ENCODE measurements at regions not wholly inside any gene's neighbourhood (a gene's known extent, or its start where the extent isn't known, plus 50 kb on each side); places are given as distances from the start of the nearest gene placed in this dataset.

DNA sequence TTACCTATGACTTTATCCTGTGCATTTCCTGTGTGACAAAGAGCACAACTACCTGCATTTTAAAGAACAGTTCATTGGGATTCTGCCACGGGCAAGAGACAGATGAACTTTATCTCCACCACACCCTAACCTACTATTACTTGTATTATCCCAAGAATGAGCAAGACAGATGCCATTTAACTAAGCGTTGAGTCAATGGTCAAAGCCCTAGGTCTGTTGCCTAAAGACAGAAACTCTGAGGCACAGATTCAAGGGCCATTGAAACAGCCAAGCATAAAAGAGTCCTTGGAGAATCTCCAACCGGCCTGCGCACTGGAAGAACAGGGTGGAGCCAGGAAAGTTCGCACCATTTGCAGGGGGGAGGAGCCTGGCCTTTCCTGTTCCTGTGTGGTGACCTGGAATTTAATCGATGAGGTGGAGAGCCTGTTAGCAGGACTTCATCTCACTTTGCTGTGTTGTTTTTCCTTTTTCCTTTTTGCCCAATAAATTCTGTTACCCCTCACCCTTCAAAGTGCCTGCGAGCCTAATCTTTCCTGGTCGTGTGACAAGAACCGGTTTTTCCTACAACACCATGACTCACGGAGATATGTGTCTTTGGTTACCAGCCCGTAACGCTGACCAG lies 146.4 kb upstream of the DIAPH2 start:
- WGBS, 2 experiments (ENCODE audit: extremely low coverage in 1 of 2, insufficient coverage in 1 of 2, insufficient read length in 1 of 2, insufficient replicate concordance in 2 of 2, low coverage in 1 of 2, low lambda C conversion rate in 2 of 2, missing lambda C conversion rate in 1 of 2) = 79% methylated on average over 10 of the region's 12 CpGs; no CpG with 5 or more reads in 1 of the 2 experiments

More for the DNA sequence above, 146.4 kb upstream of the DIAPH2 start:
- Histone ChIP-seq H3K14ac (ENCODE audit: insufficient read length) (no peak overlapping the region), H3K4me2 (ENCODE audit: insufficient read depth in 1 of 2, low read depth in 2 of 2, low read length in 2 of 2) (no peak overlapping the region), H3K23me2 (ENCODE audit: low read depth, low read length) (no peaks in the 10 kb centered on the region), H3K27ac (ENCODE audit: low read depth, low read length) (no peak overlapping the region), H2AFZ (ENCODE audit: low read length) (no peak overlapping the region), H2AK5ac (ENCODE audit: low read depth, low read length) (no peak overlapping the region), H2BK12ac (ENCODE audit: low read depth, low read length) (no peak overlapping the region), H2BK15ac (ENCODE audit: low read length) (no peak overlapping the region), H4K91ac (replicated peaks; ENCODE audit: insufficient read length, low read length) (no peak overlapping the region), H4K8ac (ENCODE audit: extremely low read depth, insufficient read depth, low read length) (no peak overlapping the region), H3K36me3 (ENCODE audit: control insufficient read depth in 2 of 4, insufficient read depth in 4 of 4, low read length in 3 of 4) (no peaks in the 10 kb centered on the region), H3K18ac (ENCODE audit: extremely low read depth, low read length) (no peak overlapping the region), H3K4ac (replicated peaks; ENCODE audit: insufficient read length, low read depth, low read length) (no peak overlapping the region), H4K5ac (ENCODE audit: insufficient read length, low read depth, low read length) (no peak overlapping the region), H4K20me1 (replicated peaks in 1 of 2; ENCODE audit: control insufficient read depth in 1 of 2, insufficient read depth in 2 of 2, low read length in 2 of 2) (no peaks in the 10 kb centered on the region), H3K9ac (replicated peaks in 1 of 4; ENCODE audit: extremely low read depth in 1 of 4, low read depth in 3 of 4, low read length in 3 of 4) (no peak overlapping the region), H3K79me2 (ENCODE audit: control insufficient read depth in 1 of 2, insufficient read depth in 2 of 2, low read length in 2 of 2) (no peaks in the 10 kb centered on the region), H3K9me3 (ENCODE audit: insufficient read depth in 2 of 2, low read depth in 1 of 2, low read length in 1 of 2) (no peaks in the 10 kb centered on the region), H2BK20ac (ENCODE audit: low read length) (no peak overlapping the region), H2BK120ac (replicated peaks; ENCODE audit: low read depth, low read length) (no peak overlapping the region), H3K79me1 (ENCODE audit: low read depth, low read length) (no peaks in the 10 kb centered on the region), H3K4me1 (replicated peaks in 1 of 4; ENCODE audit: control insufficient read depth in 3 of 4, insufficient read depth in 4 of 4, low read length in 3 of 4) (no peaks in the 10 kb centered on the region), H2BK5ac (ENCODE audit: low read depth, low read length) (no peak overlapping the region), H3K56ac (replicated peaks; ENCODE audit: insufficient read length, low read depth, low read length) (no peak overlapping the region), H3K27me3 (replicated peaks in 1 of 4; ENCODE audit: control insufficient read depth in 3 of 4, extremely low read depth in 1 of 4, insufficient read depth in 3 of 4, low read length in 3 of 4) (no peaks in the 10 kb centered on the region), H3K4me3 (ENCODE audit: extremely low read depth in 1 of 4, insufficient read depth in 2 of 4, low read depth in 3 of 4, low read length in 4 of 4) (no peak overlapping the region), H3K23ac (ENCODE audit: insufficient read length) (no peak overlapping the region)
- no peak for FAIRE-seq
- ChIA-PET POLR2A (ENCODE audit: partially characterized antibody) (no interaction called here), CTCF (ENCODE audit: partially characterized antibody) (no interaction called here)
- TF ChIP-seq MAFK (IDR thresholded peaks at IDR 0.05; ENCODE audit: low read depth, low read length) = no peak
- TF ChIP-seq TAF7 (optimal IDR thresholded peaks at IDR 0.05; ENCODE audit: borderline replicate concordance, low read depth, low read length) = no peak
- TF ChIP-seq SRF (IDR thresholded peaks at IDR 0.05; ENCODE audit: low read depth, low read length) = no peak
- no peak for TF ChIP-seq POLR2AphosphoS5 (IDR thresholded peaks at IDR 0.05; ENCODE audit: low read depth, low read length)
- no peak for TF ChIP-seq NRF1 (IDR thresholded peaks at IDR 0.05; ENCODE audit: low read depth, low read length)
- no peak for TF ChIP-seq GABPA (IDR thresholded peaks at IDR 0.05; ENCODE audit: borderline replicate concordance, insufficient read depth, low read length)
- TF ChIP-seq EZH2 (IDR thresholded peaks at IDR 0.05; ENCODE audit: low read depth, low read length, severe bottlenecking) = no peak
- TF ChIP-seq ZNF274 (IDR thresholded peaks at IDR 0.05; ENCODE audit: borderline replicate concordance, extremely low read depth, low read length) = no peak
- TF ChIP-seq POLR2A (IDR thresholded peaks at IDR 0.05; ENCODE audit: control extremely low read depth in 1 of 2, low read depth in 2 of 2, low read length in 2 of 2) = no peak
- TF ChIP-seq SP1 (IDR thresholded peaks at IDR 0.05; ENCODE audit: low read depth, low read length) = no peak
- TF ChIP-seq FOSL1 (IDR thresholded peaks at IDR 0.05; ENCODE audit: insufficient read depth, low read depth, low read length) = no peak
- TF ChIP-seq JUN (IDR thresholded peaks at IDR 0.05; ENCODE audit: low read depth, low read length) = no peak
- no peak for TF ChIP-seq BACH1 (IDR thresholded peaks at IDR 0.05; ENCODE audit: low read length)
- no peak for TF ChIP-seq POU5F1 (IDR thresholded peaks at IDR 0.05; ENCODE audit: low read depth, low read length)
- TF ChIP-seq RNF2 (IDR thresholded peaks at IDR 0.05; ENCODE audit: borderline replicate concordance, low read depth, low read length, missing control alignments, poor library complexity, severe bottlenecking) = no peak
- no peak for DNase-seq (ENCODE audit: low read depth in 1 of 2, low spot score in 2 of 2)
